ENCODE measurements at regions not wholly inside any gene's neighbourhood (a gene's known extent, or its start where the extent isn't known, plus 50 kb on each side); places are given as distances from the start of the nearest gene placed in this dataset.

DNA sequence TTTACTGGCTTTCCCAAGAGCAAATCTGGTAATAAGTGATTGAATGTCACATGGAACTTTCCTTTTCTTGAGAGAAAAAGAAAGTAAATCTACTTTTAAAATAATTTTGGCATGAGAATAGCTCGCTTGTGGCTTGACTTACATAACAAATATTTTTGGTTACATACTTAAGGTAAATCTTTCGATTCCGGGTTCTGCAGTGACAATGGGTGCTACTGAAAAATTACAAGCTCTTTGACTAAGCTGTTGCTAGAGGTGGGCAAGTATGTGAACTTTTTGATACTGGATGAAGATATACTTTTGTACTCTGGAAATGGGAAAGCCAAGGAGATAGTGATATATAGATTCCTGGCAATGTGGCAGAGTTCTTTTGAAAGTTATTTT lies 51.9 kb upstream of the OTOL1 start:
- no peak overlapping the region for H3K27ac ChIP-seq
- TF ChIP-seq CTCF (conservative IDR thresholded peaks at IDR 0.05), result no peak
- TF ChIP-seq ZFX (IDR thresholded peaks at IDR 0.05), result no peak

- H3K27ac ChIP-seq, result no peak overlapping the region
- TF ChIP-seq ZFX (IDR thresholded peaks at IDR 0.05), result no peak
- TF ChIP-seq CTCF (conservative IDR thresholded peaks at IDR 0.05), result no peak
These were observed 52.5 kb upstream of the OTOL1 start for GRCh38 chr3:161443921-161444693.

DNA sequence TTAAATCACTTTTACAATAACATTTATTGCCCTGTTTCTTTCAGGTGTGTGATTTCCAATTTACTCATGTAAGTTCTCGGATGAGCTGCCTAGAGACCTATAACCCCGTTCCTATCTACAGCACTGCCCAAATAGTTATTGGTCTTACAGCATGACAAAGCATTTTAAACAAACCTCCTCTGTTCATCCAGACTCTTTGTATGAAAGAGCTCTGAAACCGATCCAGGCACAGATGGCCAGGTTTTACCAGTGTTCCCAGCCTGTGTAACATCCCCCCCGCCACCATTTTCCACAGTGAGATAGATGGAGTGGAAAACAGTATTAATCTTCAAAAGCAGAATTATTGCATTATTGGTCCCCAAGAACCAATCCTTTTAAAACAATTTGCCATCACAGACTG lies 59.0 kb upstream of the SPTSSB start:
- no peak for TF ChIP-seq CTCF (conservative IDR thresholded peaks at IDR 0.05)
- no peak for TF ChIP-seq ZFX (IDR thresholded peaks at IDR 0.05)
- H3K27ac ChIP-seq, result no peak overlapping the region

- TF ChIP-seq ZFX (IDR thresholded peaks at IDR 0.05) (no peak), CTCF (conservative IDR thresholded peaks at IDR 0.05) (no peak)
- H3K27ac ChIP-seq, result no peak overlapping the region
These were observed 56.0 kb upstream of the SPTSSB start for GRCh38 chr3:161427347-161427746.

GRCh38 chr3:161426758-161427157 lies 55.4 kb upstream of the SPTSSB start:
- no peak overlapping the region for H3K27ac ChIP-seq
- TF ChIP-seq ZFX (IDR thresholded peaks at IDR 0.05), result no peak
- no peak for TF ChIP-seq CTCF (conservative IDR thresholded peaks at IDR 0.05)

DNA sequence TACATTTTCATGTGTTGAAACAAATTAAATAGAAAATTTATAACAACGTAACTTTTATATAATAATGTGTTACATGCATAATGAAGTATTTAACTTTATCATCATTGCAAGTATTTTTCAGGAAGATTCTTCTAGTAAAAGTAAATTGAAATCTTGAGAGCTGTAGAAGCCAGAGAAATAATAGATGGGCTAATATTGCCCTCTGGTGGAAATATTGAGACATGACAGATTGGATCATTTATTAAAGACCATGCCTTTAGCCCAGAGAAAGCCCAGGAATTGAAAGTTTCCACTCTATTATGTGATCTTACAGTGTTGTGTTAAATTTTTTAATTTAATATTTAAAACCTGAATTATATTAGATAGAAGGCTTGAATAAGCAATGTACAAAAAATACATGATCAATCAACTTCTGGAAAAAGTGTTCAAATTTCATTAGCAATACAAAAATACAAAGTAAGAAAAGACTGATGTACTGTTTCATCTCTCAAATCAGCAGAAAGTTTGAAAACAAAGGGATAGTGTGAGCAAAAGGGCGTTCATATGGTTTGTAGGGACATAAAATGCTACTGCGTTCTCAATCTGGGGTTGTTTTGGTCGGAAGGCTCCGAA lies 52.7 kb upstream of the SPTSSB start:
- no peak overlapping the region for H3K27ac ChIP-seq
- TF ChIP-seq CTCF (conservative IDR thresholded peaks at IDR 0.05) (peak; percentile 86), ZFX (IDR thresholded peaks at IDR 0.05) (no peak)

DNA sequence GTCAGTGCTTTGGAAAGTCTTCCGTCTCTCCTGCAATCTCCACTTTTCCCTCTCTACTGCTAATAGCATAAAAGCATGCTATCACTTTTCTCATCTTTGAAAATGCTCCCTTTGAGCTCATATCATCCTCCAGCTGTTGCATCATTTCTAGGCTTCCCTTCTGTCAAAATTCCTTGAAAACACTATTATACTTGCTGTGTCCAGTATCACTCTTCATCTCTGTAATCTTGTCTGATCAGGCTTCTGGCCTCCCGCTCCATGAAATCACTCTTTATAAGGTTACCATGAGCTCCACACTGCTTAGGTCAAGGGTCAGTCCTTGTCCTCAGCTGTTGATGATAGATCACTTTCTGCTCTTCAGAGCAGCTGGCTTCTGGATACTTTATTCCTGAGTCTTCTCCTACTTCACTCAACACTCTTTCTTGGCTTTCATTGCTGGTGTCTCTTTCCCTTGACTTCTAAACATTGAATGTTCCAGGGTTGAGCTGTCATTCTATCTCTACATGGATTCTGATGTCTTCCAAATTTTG lies 50.9 kb upstream of the SPTSSB start:
- TF ChIP-seq ZFX (IDR thresholded peaks at IDR 0.05), result no peak
- no peak for TF ChIP-seq CTCF (conservative IDR thresholded peaks at IDR 0.05)
- H3K27ac ChIP-seq, result no peak overlapping the region
